ENCODE measurements at regions not wholly inside any gene's neighbourhood (a gene's known extent, or its start where the extent isn't known, plus 50 kb on each side); places are given as distances from the start of the nearest gene placed in this dataset.
A peak's percentile ranks its signal among the peaks of the same experiment; 100 is the strongest.

GRCh38 chr2:74778381-74779264 lies 55.3 kb upstream of the HK2 start:
- CTCF ChIA-PET = interaction anchor here (0.6 kb wide), 1 partner anchor 11 kb away, joined by 6 read pairs; no protein-coding TSS in a partner anchor

GRCh38 chr2:74779265-74779558 lies 54.7 kb upstream of the HK2 start:
- no peaks in the 10 kb centered on the region for H3K9me3 ChIP-seq (ENCODE audit: low read depth, low read length, poor library complexity, severe bottlenecking)
- no peaks in the 10 kb centered on the region for H3K36me3 ChIP-seq (ENCODE audit: insufficient read depth, low read length, poor library complexity, severe bottlenecking)
- ChIA-PET CTCF (no interaction called here), POLR2A (ENCODE audit: low non-redundant PET) (no interaction called here)
- TF ChIP-seq EZH2 (IDR thresholded peaks at IDR 0.05; ENCODE audit: borderline replicate concordance, low read depth, low read length, poor library complexity, severe bottlenecking) = no peak
- no peaks in the 10 kb centered on the region for H3K27me3 ChIP-seq (replicated peaks; ENCODE audit: insufficient read depth, low read depth, low read length, poor library complexity)
- H3K4me3 ChIP-seq (ENCODE audit: low read depth, low read length, poor library complexity, severe bottlenecking) = no peak overlapping the region
- no TSS peak for BruUV-seq (replicated peaks)
- intact Hi-C loops (cut with micrococcal nuclease; ENCODE audit: unreplicated experiment) = no loop called here
- H3K4me1 ChIP-seq (ENCODE audit: insufficient read depth, low read length, poor library complexity, severe bottlenecking) = no peaks in the 10 kb centered on the region
- H3K27ac ChIP-seq (ENCODE audit: low read depth, low read length, poor library complexity, severe bottlenecking) = no peak overlapping the region
- no peak for DNase-seq (ENCODE audit: low spot score)

More at GRCh38 chr2:74778381-74779264, 55.3 kb upstream of the HK2 start:
- Histone ChIP-seq H3K27ac (ENCODE audit: low read depth, low read length, poor library complexity, severe bottlenecking) (no peak overlapping the region), H3K4me1 (ENCODE audit: insufficient read depth, low read length, poor library complexity, severe bottlenecking) (no peaks in the 10 kb centered on the region), H3K36me3 (ENCODE audit: insufficient read depth, low read length, poor library complexity, severe bottlenecking) (no peaks in the 10 kb centered on the region), H3K9me3 (ENCODE audit: low read depth, low read length, poor library complexity, severe bottlenecking) (no peaks in the 10 kb centered on the region), H3K27me3 (replicated peaks; ENCODE audit: insufficient read depth, low read depth, low read length, poor library complexity) (no peaks in the 10 kb centered on the region), H3K4me3 (ENCODE audit: low read depth, low read length, poor library complexity, severe bottlenecking) (no peak overlapping the region)
- BruUV-seq (replicated peaks) = no TSS peak
- POLR2A ChIA-PET (ENCODE audit: low non-redundant PET) = no interaction called here
- TF ChIP-seq CTCF (conservative IDR thresholded peaks at IDR 0.05; ENCODE audit: low read depth, low read length) = no peak
- no peak for TF ChIP-seq EZH2 (IDR thresholded peaks at IDR 0.05; ENCODE audit: borderline replicate concordance, low read depth, low read length, poor library complexity, severe bottlenecking)
- peak; percentile 35 for DNase-seq (ENCODE audit: low spot score)
- intact Hi-C loops (cut with micrococcal nuclease; ENCODE audit: unreplicated experiment) = no loop called here

GRCh38 chr2:74779587-74780135 lies 54.3 kb upstream of the HK2 start:
- ChIA-PET POLR2A (ENCODE audit: low non-redundant PET) (no interaction called here), CTCF (no interaction called here)
- no peaks in the 10 kb centered on the region for H3K27me3 ChIP-seq (replicated peaks; ENCODE audit: insufficient read depth, low read depth, low read length, poor library complexity)
- no peak for DNase-seq (ENCODE audit: low spot score)
- no TSS peak for BruUV-seq (replicated peaks)
- H3K9me3 ChIP-seq (ENCODE audit: low read depth, low read length, poor library complexity, severe bottlenecking) = no peaks in the 10 kb centered on the region
- H3K36me3 ChIP-seq (ENCODE audit: insufficient read depth, low read length, poor library complexity, severe bottlenecking) = no peaks in the 10 kb centered on the region
- no peaks in the 10 kb centered on the region for H3K4me1 ChIP-seq (ENCODE audit: insufficient read depth, low read length, poor library complexity, severe bottlenecking)
- no peak overlapping the region for H3K4me3 ChIP-seq (ENCODE audit: low read depth, low read length, poor library complexity, severe bottlenecking)
- H3K27ac ChIP-seq (ENCODE audit: low read depth, low read length, poor library complexity, severe bottlenecking) = no peak overlapping the region
- intact Hi-C loops (cut with micrococcal nuclease; ENCODE audit: unreplicated experiment) = no loop called here
- no peak for TF ChIP-seq CTCF (conservative IDR thresholded peaks at IDR 0.05; ENCODE audit: low read depth, low read length)
